Neural cell (in vitro differentiated cells): ENCODE measurements at regions not wholly inside any gene's neighbourhood (a gene's known extent, or its start where the extent isn't known, plus 50 kb on each side); places are given as distances from the start of the nearest gene placed in this dataset.

Experiments
- H2AFZ ChIP-seq: fragments of 200-600, 300-800 bp; sonication (generic), shearing (Covaris generic); 2 replicates; pipeline ENCODE4 v1.6.0; 2014; ENCODE audit warnings: low read depth, mild to moderate bottlenecking, antibody characterized with exemption, low read length, moderate library complexity
- H3F3A ChIP-seq: fragments of 200-600 bp; shearing (Covaris generic); 2 replicates; pipeline ENCODE4 v1.6.1; 2016; ENCODE audit warnings: mild to moderate bottlenecking, moderate library complexity, mixed read lengths, antibody characterized with exemption, low read length; ENCODE audit not compliant: insufficient read depth, poor library complexity, severe bottlenecking
- H3K27ac ChIP-seq: fragments of 200-600, 300-800 bp; sonication (generic), shearing (Covaris generic); 2 replicates; pipeline ENCODE4 v1.5.1; 2014; ENCODE audit warnings: mild to moderate bottlenecking, low read length, moderate library complexity
- H3K27me3 ChIP-seq: fragments of 300-800, 200-600 bp; sonication (generic), shearing (Covaris generic); 2 replicates; pipeline ENCODE4 v1.6.0; 2014; ENCODE audit warnings: mild to moderate bottlenecking, low read depth, low read length, moderate library complexity; ENCODE audit not compliant: insufficient read depth
- H3K36me3 ChIP-seq: fragments of 300-800, 200-600 bp; sonication (generic), shearing (Covaris generic); 2 replicates; pipeline ENCODE4 v1.5.1; 2014; ENCODE audit warnings: mild to moderate bottlenecking, antibody characterized with exemption, low read length, moderate library complexity; ENCODE audit not compliant: insufficient read depth
- H3K4me2 ChIP-seq: fragments of 300-800, 200-600 bp; sonication (generic), shearing (Covaris generic); 2 replicates; pipeline ENCODE4 v1.6.0; 2014; ENCODE audit warnings: mild to moderate bottlenecking, low read length
- H3K4me3 ChIP-seq: fragments of 300-800, 200-600 bp; sonication (generic), shearing (Covaris generic); 2 replicates; pipeline ENCODE4 v1.5.1; 2014; ENCODE audit warnings: mild to moderate bottlenecking, low read length, moderate library complexity
- H3K79me2 ChIP-seq: fragments of 200-600 bp; shearing (Covaris generic); replicated peaks from 2 replicates; pipeline ENCODE4 v1.6.0; 2014; ENCODE audit warnings: mild to moderate bottlenecking, low read length, moderate library complexity; ENCODE audit not compliant: insufficient read depth
- H3K9ac ChIP-seq: fragments of 300-800, 200-600 bp; sonication (generic), shearing (Covaris generic); 2 replicates; pipeline ENCODE4 v1.6.1; 2016; ENCODE audit warnings: mild to moderate bottlenecking, low read length, mixed read lengths
- H3K9me2 ChIP-seq: fragments of 200-600 bp; shearing (Covaris generic); 2 replicates; pipeline ENCODE4 v1.6.1; 2016; ENCODE audit warnings: mild to moderate bottlenecking, low read length, mixed read lengths; ENCODE audit not compliant: insufficient read depth
- H3K9me3 ChIP-seq: fragments of 200-600, 300-800 bp; sonication (generic), shearing (Covaris generic); 2 replicates; pipeline ENCODE4 v1.6.1; 2016; ENCODE audit warnings: mild to moderate bottlenecking, mixed run types, low read length, moderate library complexity, mixed read lengths
- H4K20me1 ChIP-seq: fragments of 200-600 bp; shearing (Covaris generic); 2 replicates; pipeline ENCODE4 v1.6.1; 2016; ENCODE audit warnings: mild to moderate bottlenecking, mixed run types; ENCODE audit not compliant: insufficient read depth
- CTCF ChIP-seq: fragments of 450-650 bp; IDR thresholded peaks from 2 replicates; pipeline ENCODE4 v1.5.1; 2014; ENCODE audit warnings: antibody characterized with exemption, mild to moderate bottlenecking, moderate library complexity; ENCODE audit not compliant: poor library complexity, severe bottlenecking
- EP300 ChIP-seq: fragments of 450-650 bp; conservative IDR thresholded peaks from 2 replicates; pipeline ENCODE4 v1.6.1; 2014; ENCODE audit warnings: antibody characterized with exemption, mild to moderate bottlenecking, moderate library complexity; ENCODE audit not compliant: poor library complexity, severe bottlenecking
- EZH2 ChIP-seq: fragments of 200-600, 300-800 bp; shearing (Covaris generic), sonication (generic); IDR thresholded peaks from 2 replicates; pipeline ENCODE4 v1.6.1; 2014; ENCODE audit warnings: antibody characterized with exemption, low read length, borderline replicate concordance, mild to moderate bottlenecking; ENCODE audit not compliant: insufficient read depth, poor library complexity, severe bottlenecking
- MXI1 ChIP-seq: fragments of 450-650 bp; conservative IDR thresholded peaks from 2 replicates; pipeline ENCODE4 v1.6.1; 2014; ENCODE audit warnings: antibody characterized with exemption, mild to moderate bottlenecking; ENCODE audit not compliant: poor library complexity, severe bottlenecking
- POLR2AphosphoS5 ChIP-seq: IDR thresholded peaks from 2 replicates; pipeline ENCODE4 v1.6.1; 2012
- RAD21 ChIP-seq: fragments of 450-650 bp; conservative IDR thresholded peaks from 2 replicates; pipeline ENCODE4 v1.6.1; 2014; ENCODE audit warnings: antibody characterized with exemption, mild to moderate bottlenecking, moderate library complexity
- REST ChIP-seq: IDR thresholded peaks from 2 replicates; pipeline ENCODE4 v1.6.1; 2012; ENCODE audit warnings: borderline replicate concordance
- SMC3 ChIP-seq: fragments of 450-650 bp; conservative IDR thresholded peaks from 2 replicates; pipeline ENCODE4 v1.6.1; 2014; ENCODE audit warnings: antibody characterized with exemption, mild to moderate bottlenecking, moderate library complexity; ENCODE audit not compliant: poor library complexity
- TAF1 ChIP-seq: IDR thresholded peaks from 2 replicates; pipeline ENCODE4 v1.6.1; 2012; ENCODE audit warnings: low read depth

- TF ChIP-seq REST, result no peak
- TF ChIP-seq EP300, result no peak
Measured at GRCh38 chr3:64853456-64853855, 165.7 kb upstream of the ADAMTS9 start (continued).

GRCh38 chr3:64852738-64853137, 164.9 kb upstream of the ADAMTS9 start:
- no peak for TF ChIP-seq EZH2
- TF ChIP-seq POLR2AphosphoS5, result no peak
- no peak for TF ChIP-seq EP300
- no peak for TF ChIP-seq MXI1
- TF ChIP-seq RAD21, result no peak
- no peak for TF ChIP-seq CTCF
- TF ChIP-seq SMC3, result no peak
- TF ChIP-seq REST, result no peak
- TF ChIP-seq TAF1, result no peak
- no peak overlapping the region for H3K4me3 ChIP-seq
- no peaks in the 10 kb centered on the region for H4K20me1 ChIP-seq

More at GRCh38 chr3:64852738-64853137, 164.9 kb upstream of the ADAMTS9 start:
- no peaks in the 10 kb centered on the region for H3K27me3 ChIP-seq
- no peak overlapping the region for H2AFZ ChIP-seq
- H3K27ac ChIP-seq, result no peak overlapping the region
- no peaks in the 10 kb centered on the region for H3K79me2 ChIP-seq
- H3K9me2 ChIP-seq, result no peaks in the 10 kb centered on the region
- H3F3A ChIP-seq, result no peaks in the 10 kb centered on the region
- H3K4me2 ChIP-seq, result no peak overlapping the region
- H3K9me3 ChIP-seq, result no peaks in the 10 kb centered on the region
- H3K9ac ChIP-seq, result no peak overlapping the region
- H3K36me3 ChIP-seq, result no peaks in the 10 kb centered on the region
